Head of caudate nucleus (tissue), 42 donors: ENCODE measurements at regions not wholly inside any gene's neighbourhood (a gene's known extent, or its start where the extent isn't known, plus 50 kb on each side); places are given as distances from the start of the nearest gene placed in this dataset.
"Not testable (repeated sequence)": the region's sequence is repeated elsewhere in the genome, so short reads cannot be mapped to it uniquely, and the experiment has no call there.

Source experiments
- DNase-seq, 42 donors: peaks; one replicate each; pipeline versions ENCODE4 v3.0.0 to v3.0.0-alpha.2; 2020 to 2021; ENCODE audit warnings: mixed read lengths in 7 of 42
- intact Hi-C: fragments of 100-400 bp; cut with DNase I; formaldehyde crosslinking; loops from one replicate; pipeline ENCODE4 v1.15.0; 2022

GRCh38 chr1:189977184-189977583 is 500.5 kb downstream of the BRINP3 start:
- no peak for DNase-seq
- intact Hi-C loops: no loop called here

- intact Hi-C loops: no loop called here
- DNase-seq: no peak
Measured at GRCh38 chr1:189983166-189983890, 494.3 kb downstream of the BRINP3 start.

GRCh38 chr1:189986516-189986915 is 491.1 kb downstream of the BRINP3 start:
- no peak for DNase-seq
- intact Hi-C loops: no loop called here

- intact Hi-C loops: no loop called here
- no peak for DNase-seq
Measured at GRCh38 chr1:189987509-189987908, 490.2 kb downstream of the BRINP3 start.

GRCh38 chr1:189992856-189993255 is 484.8 kb downstream of the BRINP3 start:
- DNase-seq: no peak
- intact Hi-C loops: no loop called here

GRCh38 chr1:190000365-190000872 is 477.2 kb downstream of the BRINP3 start:
- intact Hi-C loops: no loop called here

GRCh38 chr1:190001187-190001586 is 476.5 kb downstream of the BRINP3 start:
- no peak for DNase-seq
- intact Hi-C loops: no loop called here

More at GRCh38 chr1:190000365-190000872, 477.2 kb downstream of the BRINP3 start:
- DNase-seq: no peak

GRCh38 chr1:190003376-190003775 is 474.3 kb downstream of the BRINP3 start:
- no peak for DNase-seq
- intact Hi-C loops: no loop called here

GRCh38 chr1:190011585-190011984 is 466.1 kb downstream of the BRINP3 start:
- intact Hi-C loops: no loop called here
- DNase-seq: no peak

GRCh38 chr1:190019151-190019550 is 458.5 kb downstream of the BRINP3 start:
- DNase-seq, intact Hi-C loops: not testable (repeated sequence)

GRCh38 chr1:190019717-190020116 is 457.9 kb downstream of the BRINP3 start:
- DNase-seq: no peak
- intact Hi-C loops: no loop called here

GRCh38 chr1:190022709-190023108 is 455.0 kb downstream of the BRINP3 start:
- intact Hi-C loops: no loop called here

GRCh38 chr1:190029441-190029840 is 448.2 kb downstream of the BRINP3 start:
- intact Hi-C loops: no loop called here
- no peak for DNase-seq

More at GRCh38 chr1:190022709-190023108, 455.0 kb downstream of the BRINP3 start:
- no peak for DNase-seq

- intact Hi-C loops: no loop called here
- no peak for DNase-seq
Measured at GRCh38 chr1:190043655-190044054, 434.0 kb downstream of the BRINP3 start.

- DNase-seq: no peak
- intact Hi-C loops: no loop called here
Measured at GRCh38 chr1:190046231-190046630, 431.4 kb downstream of the BRINP3 start.
